Endodermal cell (in vitro differentiated cells): ENCODE measurements at regions not wholly inside any gene's neighbourhood (a gene's known extent, or its start where the extent isn't known, plus 50 kb on each side); places are given as distances from the start of the nearest gene placed in this dataset.

Experiments
- DNase-seq: peaks from one replicate; pipeline ENCODE4 v3.0.0-alpha.2; 2017
- H3K27ac ChIP-seq: 2 replicates; pipeline ENCODE4 v1.5.1; 2013; ENCODE audit warnings: mild to moderate bottlenecking, low read depth, low read length, moderate library complexity
- H3K27me3 ChIP-seq: 2 replicates; pipeline ENCODE4 v1.6.1; 2013; ENCODE audit warnings: mild to moderate bottlenecking, low read length, moderate library complexity; ENCODE audit not compliant: insufficient read depth, control insufficient read depth, poor library complexity, severe bottlenecking
- H3K36me3 ChIP-seq: 2 replicates; pipeline ENCODE4 v1.7.0; 2013; ENCODE audit warnings: mild to moderate bottlenecking, low read length, moderate library complexity; ENCODE audit not compliant: control insufficient read depth, insufficient read depth
- H3K4me1 ChIP-seq: one replicate; pipeline ENCODE4 v1.7.0; 2013; ENCODE audit warnings: low read length; ENCODE audit not compliant: control insufficient read depth, insufficient read depth
- H3K4me3 ChIP-seq: 2 replicates; pipeline ENCODE4 v1.5.1; 2013; ENCODE audit warnings: mild to moderate bottlenecking, low read length, moderate library complexity
- H3K9ac ChIP-seq: 2 replicates; pipeline ENCODE4 v1.6.1; 2013; ENCODE audit warnings: mild to moderate bottlenecking, low read length, moderate library complexity; ENCODE audit not compliant: poor library complexity, severe bottlenecking; ENCODE audit errors: extremely low read depth
- H3K9me3 ChIP-seq: 2 replicates; pipeline ENCODE4 v1.6.1; 2013; ENCODE audit warnings: mild to moderate bottlenecking, low read length, moderate library complexity; ENCODE audit not compliant: control insufficient read depth
- H3K27ac Mint-ChIP-seq: 2 replicates; pipeline ENCODE4 v1.8.0; 2020; ENCODE audit warnings: mixed read lengths
- H3K27me3 Mint-ChIP-seq: 2 replicates; pipeline ENCODE4 v1.8.0; 2021; ENCODE audit warnings: mild to moderate bottlenecking, mixed read lengths; ENCODE audit not compliant: insufficient read depth
- H3K36me3 Mint-ChIP-seq: 2 replicates; pipeline ENCODE4 v1.8.0; 2020; ENCODE audit warnings: low read depth, mixed read lengths
- H3K4me1 Mint-ChIP-seq: 2 replicates; pipeline ENCODE4 v1.8.0; 2020; ENCODE audit warnings: mixed read lengths
- H3K4me3 Mint-ChIP-seq: 2 replicates; pipeline ENCODE4 v1.8.0; 2020; ENCODE audit warnings: mild to moderate bottlenecking, moderate library complexity, mixed read lengths
- H3K9me3 Mint-ChIP-seq: 2 replicates; pipeline ENCODE4 v1.8.0; 2020; ENCODE audit warnings: mild to moderate bottlenecking, mixed read lengths
- CTCF ChIP-seq: fragments of 200-600 bp; sonication (generic); conservative IDR thresholded peaks from 2 replicates; pipeline ENCODE4 v1.5.0; 2021; ENCODE audit warnings: antibody characterized with exemption, mild to moderate bottlenecking
- WGBS, 2 experiments: methylation state at CpG; one replicate each; pipeline versions ENCODE4 v1.1.5 to v1.1.7; 2013; ENCODE audit warnings: missing lambda C conversion rate in 2 of 2, mixed read lengths in 1 of 2; ENCODE audit not compliant: insufficient coverage in 1 of 2, insufficient read length in 1 of 2; 5-methylcytosine and 5-hydroxymethylcytosine counted together

GRCh38 chr14:38710196-38710595 is 392.8 kb downstream of the SEC23A start:
- peak overlapping the region; percentile 9 for H3K27ac ChIP-seq
- Mint-ChIP-seq H3K27me3 (peaks cover 7% of the 10 kb centered on the region), H3K27ac (no peak overlapping the region), H3K36me3 (no peaks in the 10 kb centered on the region), H3K9me3 (no peaks in the 10 kb centered on the region), H3K4me1 (no peaks in the 10 kb centered on the region), H3K4me3 (no peak overlapping the region)
- no peaks in the 10 kb centered on the region for H3K4me1 ChIP-seq
- no peaks in the 10 kb centered on the region for H3K9me3 ChIP-seq
- H3K4me3 ChIP-seq = no peak overlapping the region
- DNase-seq = no peak
- no peak overlapping the region for H3K9ac ChIP-seq
- no peaks in the 10 kb centered on the region for H3K27me3 ChIP-seq
- WGBS, 2 experiments = 81 to 95% methylated on average over 3 to 5 of the region's 6 CpGs
- TF ChIP-seq CTCF = no peak
- no peaks in the 10 kb centered on the region for H3K36me3 ChIP-seq

- H3K27me3 Mint-ChIP-seq = peaks cover 2% of the 10 kb centered on the region
- no peak overlapping the region for H3K27ac ChIP-seq
- H3K4me1 Mint-ChIP-seq = peaks cover 8% of the 10 kb centered on the region
- no peak overlapping the region for H3K9ac ChIP-seq
- DNase-seq = no peak
- H3K36me3 Mint-ChIP-seq = no peaks in the 10 kb centered on the region
- H3K4me3 Mint-ChIP-seq = no peak overlapping the region
- no peaks in the 10 kb centered on the region for H3K9me3 Mint-ChIP-seq
- no peaks in the 10 kb centered on the region for H3K36me3 ChIP-seq
- H3K9me3 ChIP-seq = no peaks in the 10 kb centered on the region
- no peaks in the 10 kb centered on the region for H3K27me3 ChIP-seq
- H3K4me3 ChIP-seq = no peak overlapping the region
- 93 to 94% methylated on average over 4 to 5 of the region's 5 CpGs for WGBS, 2 experiments
- H3K4me1 ChIP-seq = no peaks in the 10 kb centered on the region
- H3K27ac Mint-ChIP-seq = no peak overlapping the region
- TF ChIP-seq CTCF = no peak
Measured at GRCh38 chr14:38705220-38705619, 397.8 kb downstream of the SEC23A start.

- no peaks in the 10 kb centered on the region for H3K4me1 ChIP-seq
- 90 to 100% methylated on average over 1 of the region's 1 CpG for WGBS, 2 experiments
- H3K4me3 Mint-ChIP-seq = no peak overlapping the region
- TF ChIP-seq CTCF = no peak
- no peaks in the 10 kb centered on the region for H3K9me3 Mint-ChIP-seq
- H3K27me3 ChIP-seq = no peaks in the 10 kb centered on the region
- H3K4me1 Mint-ChIP-seq = peaks cover 8% of the 10 kb centered on the region
- H3K27ac Mint-ChIP-seq = no peak overlapping the region
- no peak overlapping the region for H3K4me3 ChIP-seq
- H3K27me3 Mint-ChIP-seq = peaks cover 2% of the 10 kb centered on the region
- H3K9me3 ChIP-seq = no peaks in the 10 kb centered on the region
- no peak overlapping the region for H3K9ac ChIP-seq
- no peak for DNase-seq
- H3K36me3 Mint-ChIP-seq = no peaks in the 10 kb centered on the region
- no peak overlapping the region for H3K27ac ChIP-seq
- no peaks in the 10 kb centered on the region for H3K36me3 ChIP-seq
Measured at GRCh38 chr14:38704220-38704619, 398.8 kb downstream of the SEC23A start.
